SK-N-SH (cell line): ENCODE measurements at regions not wholly inside any gene's neighbourhood (a gene's known extent, or its start where the extent isn't known, plus 50 kb on each side); places are given as distances from the start of the nearest gene placed in this dataset.

ENCODE experiments used
- CTCF ChIA-PET: fragments of 300-600, 350-600 bp; formaldehyde crosslinking; extraction: SDS; loops from one replicate; lab custom pipeline; 2021; lab: Yijun Ruan, JAX
- POLR2A ChIA-PET: fragments of 350-600 bp; sonication (Branson Sonifier 250); formaldehyde crosslinking; extraction: SDS; loops from one replicate; lab custom pipeline; 2020; ENCODE audit warnings: antibody characterized with exemption, inconsistent platforms; lab: Yijun Ruan, JAX
- DNase-seq: peaks from one replicate; pipeline ENCODE4 v3.0.0; 2012
- H2AFZ ChIP-seq: fragments of 200-600 bp; sonication (generic); 2 replicates; pipeline ENCODE4 v1.8.1; 2016; ENCODE audit warnings: antibody characterized with exemption, mild to moderate bottlenecking, low read depth
- H3F3A ChIP-seq: fragments of 200-600 bp; sonication (generic); replicated peaks from 2 replicates; pipeline ENCODE3; 2016; ENCODE audit warnings: antibody characterized with exemption, mild to moderate bottlenecking; ENCODE audit not compliant: insufficient read depth
- H3K27ac ChIP-seq, 2 experiments: fragments of 200-500 bp in 1 of 2; fragments of 200-600 bp in 1 of 2; sonication (Bioruptor generic) in 1 of 2; sonication (generic), shearing (Covaris generic) in 1 of 2; 2 replicates each; pipeline versions ENCODE4 v1.5.1 to v1.6.1; 2014 to 2016; ENCODE audit warnings: low read depth in 2 of 2, inconsistent platforms in 1 of 2, low read length in 1 of 2, mild to moderate bottlenecking in 1 of 2, mixed read lengths in 1 of 2
- H3K27me3 ChIP-seq: fragments of 200-600 bp; sonication (generic), shearing (Covaris generic); 2 replicates; pipeline ENCODE4 v1.6.1; 2016; ENCODE audit warnings: mixed run types; ENCODE audit not compliant: insufficient read depth
- H3K36me3 ChIP-seq, 2 experiments: fragments of 200-500 bp in 1 of 2; fragments of 200-600 bp in 1 of 2; sonication (Bioruptor generic) in 1 of 2; sonication (generic) in 1 of 2; replicated peaks in 1 of 2; 2 replicates each; pipeline versions ENCODE3 to v1.5.1; 2014 to 2016; ENCODE audit warnings: low read length in 1 of 2, mild to moderate bottlenecking in 1 of 2; ENCODE audit not compliant: insufficient read depth in 2 of 2, control insufficient read depth in 1 of 2
- H3K4me1 ChIP-seq, 2 experiments: fragments of 200-500 bp in 1 of 2; fragments of 200-600 bp in 1 of 2; sonication (Bioruptor generic) in 1 of 2; sonication (generic), shearing (Covaris generic) in 1 of 2; 2 replicates each; pipeline versions ENCODE4 v1.5.1 to v1.6.1; 2014 to 2016; ENCODE audit warnings: low read depth in 1 of 2, low read length in 1 of 2, mixed run types in 1 of 2; ENCODE audit not compliant: insufficient read depth in 2 of 2, control insufficient read depth in 1 of 2
- H3K4me2 ChIP-seq: fragments of 200-600 bp; sonication (generic), shearing (Covaris generic); 2 replicates; pipeline ENCODE4 v1.6.1; 2017; ENCODE audit warnings: mixed run types
- H3K4me3 ChIP-seq, 2 experiments: fragments of 200-500 bp in 1 of 2; fragments of 200-600 bp in 1 of 2; sonication (Bioruptor generic) in 1 of 2; sonication (generic), shearing (Covaris generic) in 1 of 2; 2 replicates each; pipeline versions ENCODE4 v1.5.1 to v1.8.1; 2014 to 2016; ENCODE audit warnings: low read depth in 2 of 2, inconsistent platforms in 1 of 2, low read length in 1 of 2, mild to moderate bottlenecking in 1 of 2, mixed read lengths in 1 of 2, moderate library complexity in 1 of 2
- H3K79me2 ChIP-seq: fragments of 200-600 bp; sonication (generic); 2 replicates; pipeline ENCODE4 v1.8.1; 2017; ENCODE audit warnings: mild to moderate bottlenecking; ENCODE audit not compliant: insufficient read depth
- H3K9ac ChIP-seq: fragments of 200-600 bp; sonication (generic); 2 replicates; pipeline ENCODE4 v1.6.1; 2017; ENCODE audit warnings: mixed run types
- H3K9me2 ChIP-seq: fragments of 200-600 bp; sonication (generic); 2 replicates; pipeline ENCODE4 v1.6.1; 2017; ENCODE audit warnings: mixed run types
- H3K9me3 ChIP-seq: fragments of 200-600 bp; sonication (generic); 2 replicates; pipeline ENCODE4 v1.6.1; 2017; ENCODE audit warnings: mixed run types, mild to moderate bottlenecking, moderate library complexity
- H4K20me1 ChIP-seq: fragments of 200-600 bp; sonication (generic); 2 replicates; pipeline ENCODE4 v1.6.1; 2017; ENCODE audit warnings: mild to moderate bottlenecking, mixed run types; ENCODE audit not compliant: insufficient read depth
- FOXJ3 ChIP-seq: sonication (generic); formaldehyde crosslinking; IDR thresholded peaks from 2 replicates; pipeline ENCODE4 v1.5.1; 2020; ENCODE audit warnings: mild to moderate bottlenecking, missing genetic modification reagents
- FOXM1 ChIP-seq: IDR thresholded peaks from 2 replicates; pipeline ENCODE4 v1.4.0; 2012; ENCODE audit warnings: low read depth, mild to moderate bottlenecking
- GABPA ChIP-seq: IDR thresholded peaks from 2 replicates; pipeline ENCODE4 v1.4.0; 2012; ENCODE audit warnings: low read depth, mild to moderate bottlenecking
- RFX5 ChIP-seq: IDR thresholded peaks from 2 replicates; pipeline ENCODE4 v1.6.1; 2012; ENCODE audit warnings: mild to moderate bottlenecking, improper control_type of control experiment, low read length
- SIN3A ChIP-seq: IDR thresholded peaks from 2 replicates; pipeline ENCODE4 v1.6.1; 2012; ENCODE audit warnings: low read depth, mild to moderate bottlenecking, low read length, moderate library complexity, borderline replicate concordance
- TAF1 ChIP-seq: IDR thresholded peaks from 2 replicates; pipeline ENCODE4 v1.6.1; 2012; ENCODE audit warnings: low read depth, mild to moderate bottlenecking, low read length, moderate library complexity, borderline replicate concordance
- WGBS: methylation state at CpG from one replicate; pipeline ENCODE4 v1.1.6; 2017; ENCODE audit warnings: low lambda C conversion rate; 5-methylcytosine and 5-hydroxymethylcytosine counted together
- TF ChIP-seq, protein P1 (sequence below): IDR thresholded peaks from 2 replicates; pipeline ENCODE4; 2012
- TF ChIP-seq, protein P2 (sequence below): fragments of 150-350 bp; IDR thresholded peaks from 2 replicates; pipeline ENCODE4 v1.6.1; 2017; ENCODE audit warnings: antibody characterized with exemption, low read length, low read depth, borderline replicate concordance
- TF ChIP-seq, protein P3 (sequence below): IDR thresholded peaks from 2 replicates; pipeline ENCODE4 v1.4.0; 2012; ENCODE audit warnings: low read depth, borderline replicate concordance
- TF ChIP-seq, protein P4 (sequence below): fragments of 200-600 bp; sonication (generic); IDR thresholded peaks from 2 replicates; pipeline ENCODE4 v1.6.1; 2017; ENCODE audit warnings: antibody characterized with exemption, mild to moderate bottlenecking, moderate library complexity

DNA sequence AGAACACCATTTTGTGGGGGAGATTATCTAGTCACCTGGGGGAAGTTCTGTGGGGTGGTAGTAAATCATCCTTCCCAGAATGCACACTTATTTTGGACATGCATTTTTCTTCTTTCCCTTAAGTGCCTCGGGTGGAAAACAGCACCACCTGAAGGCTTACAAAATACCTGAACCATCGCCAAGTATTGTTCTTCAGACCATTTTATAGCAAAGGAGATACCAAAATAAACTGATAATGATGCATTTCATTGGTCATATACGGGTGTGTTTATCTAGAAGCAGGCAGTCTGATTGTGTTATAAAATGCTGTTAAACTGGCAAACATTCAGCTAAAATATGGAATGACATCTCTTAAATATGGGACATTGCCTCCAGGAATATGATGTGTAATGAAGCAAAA lies 1034.7 kb downstream of the SLITRK1 start (continued):
- TF ChIP-seq, protein P1, sequence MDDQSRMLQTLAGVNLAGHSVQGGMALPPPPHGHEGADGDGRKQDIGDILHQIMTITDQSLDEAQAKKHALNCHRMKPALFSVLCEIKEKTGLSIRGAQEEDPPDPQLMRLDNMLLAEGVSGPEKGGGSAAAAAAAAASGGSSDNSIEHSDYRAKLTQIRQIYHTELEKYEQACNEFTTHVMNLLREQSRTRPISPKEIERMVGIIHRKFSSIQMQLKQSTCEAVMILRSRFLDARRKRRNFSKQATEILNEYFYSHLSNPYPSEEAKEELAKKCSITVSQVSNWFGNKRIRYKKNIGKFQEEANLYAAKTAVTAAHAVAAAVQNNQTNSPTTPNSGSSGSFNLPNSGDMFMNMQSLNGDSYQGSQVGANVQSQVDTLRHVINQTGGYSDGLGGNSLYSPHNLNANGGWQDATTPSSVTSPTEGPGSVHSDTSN, result no peak
- TF ChIP-seq GABPA (no peak), TAF1 (no peak), SIN3A (no peak), RFX5 (no peak)
- TF ChIP-seq, protein P2, sequence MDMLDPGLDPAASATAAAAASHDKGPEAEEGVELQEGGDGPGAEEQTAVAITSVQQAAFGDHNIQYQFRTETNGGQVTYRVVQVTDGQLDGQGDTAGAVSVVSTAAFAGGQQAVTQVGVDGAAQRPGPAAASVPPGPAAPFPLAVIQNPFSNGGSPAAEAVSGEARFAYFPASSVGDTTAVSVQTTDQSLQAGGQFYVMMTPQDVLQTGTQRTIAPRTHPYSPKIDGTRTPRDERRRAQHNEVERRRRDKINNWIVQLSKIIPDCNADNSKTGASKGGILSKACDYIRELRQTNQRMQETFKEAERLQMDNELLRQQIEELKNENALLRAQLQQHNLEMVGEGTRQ, result no peak
- TF ChIP-seq, protein P3, sequence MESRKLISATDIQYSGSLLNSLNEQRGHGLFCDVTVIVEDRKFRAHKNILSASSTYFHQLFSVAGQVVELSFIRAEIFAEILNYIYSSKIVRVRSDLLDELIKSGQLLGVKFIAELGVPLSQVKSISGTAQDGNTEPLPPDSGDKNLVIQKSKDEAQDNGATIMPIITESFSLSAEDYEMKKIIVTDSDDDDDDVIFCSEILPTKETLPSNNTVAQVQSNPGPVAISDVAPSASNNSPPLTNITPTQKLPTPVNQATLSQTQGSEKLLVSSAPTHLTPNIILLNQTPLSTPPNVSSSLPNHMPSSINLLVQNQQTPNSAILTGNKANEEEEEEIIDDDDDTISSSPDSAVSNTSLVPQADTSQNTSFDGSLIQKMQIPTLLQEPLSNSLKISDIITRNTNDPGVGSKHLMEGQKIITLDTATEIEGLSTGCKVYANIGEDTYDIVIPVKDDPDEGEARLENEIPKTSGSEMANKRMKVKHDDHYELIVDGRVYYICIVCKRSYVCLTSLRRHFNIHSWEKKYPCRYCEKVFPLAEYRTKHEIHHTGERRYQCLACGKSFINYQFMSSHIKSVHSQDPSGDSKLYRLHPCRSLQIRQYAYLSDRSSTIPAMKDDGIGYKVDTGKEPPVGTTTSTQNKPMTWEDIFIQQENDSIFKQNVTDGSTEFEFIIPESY, result no peak
- TF ChIP-seq, all 33 proteins: peak for 0

DNA sequence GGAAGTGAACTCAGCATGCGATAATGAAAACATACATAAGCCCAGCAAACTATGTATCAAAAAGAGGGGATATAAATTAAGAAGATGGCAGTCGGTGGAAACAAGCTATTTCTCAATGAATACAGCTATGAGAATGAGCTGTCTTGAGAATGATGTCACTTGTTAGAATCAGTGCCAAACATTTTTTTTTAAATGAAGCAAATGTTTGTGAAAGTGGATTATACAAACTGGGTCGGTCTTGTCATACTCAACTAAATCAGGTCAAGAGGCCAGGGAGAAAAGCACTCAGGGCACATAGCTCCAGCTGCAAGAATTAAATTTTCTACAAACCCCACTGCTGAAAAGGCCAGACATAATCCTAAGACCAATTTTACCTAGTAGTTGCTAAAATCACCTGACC lies 1048.4 kb downstream of the SLITRK1 start:
- Histone ChIP-seq H3K4me2 (no peak overlapping the region), H3K27ac (no peak overlapping the region), H4K20me1 (no peaks in the 10 kb centered on the region), H3K9me3 (no peaks in the 10 kb centered on the region), H3K4me1 (no peaks in the 10 kb centered on the region), H3K27me3 (no peaks in the 10 kb centered on the region), H3F3A (no peaks in the 10 kb centered on the region), H3K9ac (no peak overlapping the region), H3K4me3 (no peak overlapping the region), H3K36me3 (no peaks in the 10 kb centered on the region), H2AFZ (no peak overlapping the region), H3K79me2 (no peaks in the 10 kb centered on the region), H3K9me2 (no peaks in the 10 kb centered on the region)
- no peak for TF ChIP-seq FOXM1
- TF ChIP-seq, protein P1, result no peak
- no peak for TF ChIP-seq FOXJ3 (CRISPR knock-in tag)
- TF ChIP-seq, protein P4, sequence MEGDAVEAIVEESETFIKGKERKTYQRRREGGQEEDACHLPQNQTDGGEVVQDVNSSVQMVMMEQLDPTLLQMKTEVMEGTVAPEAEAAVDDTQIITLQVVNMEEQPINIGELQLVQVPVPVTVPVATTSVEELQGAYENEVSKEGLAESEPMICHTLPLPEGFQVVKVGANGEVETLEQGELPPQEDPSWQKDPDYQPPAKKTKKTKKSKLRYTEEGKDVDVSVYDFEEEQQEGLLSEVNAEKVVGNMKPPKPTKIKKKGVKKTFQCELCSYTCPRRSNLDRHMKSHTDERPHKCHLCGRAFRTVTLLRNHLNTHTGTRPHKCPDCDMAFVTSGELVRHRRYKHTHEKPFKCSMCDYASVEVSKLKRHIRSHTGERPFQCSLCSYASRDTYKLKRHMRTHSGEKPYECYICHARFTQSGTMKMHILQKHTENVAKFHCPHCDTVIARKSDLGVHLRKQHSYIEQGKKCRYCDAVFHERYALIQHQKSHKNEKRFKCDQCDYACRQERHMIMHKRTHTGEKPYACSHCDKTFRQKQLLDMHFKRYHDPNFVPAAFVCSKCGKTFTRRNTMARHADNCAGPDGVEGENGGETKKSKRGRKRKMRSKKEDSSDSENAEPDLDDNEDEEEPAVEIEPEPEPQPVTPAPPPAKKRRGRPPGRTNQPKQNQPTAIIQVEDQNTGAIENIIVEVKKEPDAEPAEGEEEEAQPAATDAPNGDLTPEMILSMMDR, result no peak
- TF ChIP-seq RFX5, result no peak
- POLR2A ChIA-PET, result no interaction called here
- 13% methylated on average over 3 of the region's 3 CpGs for WGBS
- DNase-seq, result no peak
- CTCF ChIA-PET, result no interaction called here
